GM23248 (cell line): ENCODE measurements at regions not wholly inside any gene's neighbourhood (a gene's known extent, or its start where the extent isn't known, plus 50 kb on each side); places are given as distances from the start of the nearest gene placed in this dataset.

Experiments used
- DNase-seq: peaks from one replicate; pipeline ENCODE4 v3.0.0-alpha.2; 2015
- H2AFZ ChIP-seq: fragments of 200-600 bp; sonication (generic); 2 replicates; pipeline ENCODE4 v1.6.1; 2016; ENCODE audit warnings: antibody characterized with exemption
- H3F3A ChIP-seq: fragments of 200-600 bp; sonication (generic); 2 replicates; pipeline ENCODE4 v1.6.1; 2016; ENCODE audit warnings: mild to moderate bottlenecking, antibody characterized with exemption, mixed run types; ENCODE audit not compliant: insufficient read depth
- H3K27ac ChIP-seq: fragments of 200-600 bp; sonication (generic); 2 replicates; pipeline ENCODE4 v1.5.1; 2016; ENCODE audit warnings: mild to moderate bottlenecking
- H3K27me3 ChIP-seq: fragments of 200-600 bp; sonication (generic); replicated peaks from 2 replicates; pipeline ENCODE4 v1.6.1; 2016; ENCODE audit warnings: mild to moderate bottlenecking; ENCODE audit not compliant: insufficient read depth
- H3K36me3 ChIP-seq: fragments of 200-600 bp; sonication (generic); 2 replicates; pipeline ENCODE4 v1.6.1; 2016; ENCODE audit warnings: low read depth, mild to moderate bottlenecking
- H3K4me1 ChIP-seq: fragments of 200-600 bp; sonication (generic); 2 replicates; pipeline ENCODE4 v1.6.1; 2016; ENCODE audit warnings: mild to moderate bottlenecking; ENCODE audit not compliant: insufficient read depth
- H3K4me2 ChIP-seq: fragments of 200-600 bp; sonication (generic); one replicate; pipeline ENCODE4 v1.6.1; 2016; ENCODE audit warnings: mild to moderate bottlenecking; ENCODE audit not compliant: unreplicated experiment
- H3K4me3 ChIP-seq: fragments of 200-600 bp; sonication (generic); 2 replicates; pipeline ENCODE4 v1.5.1; 2016; ENCODE audit warnings: mild to moderate bottlenecking
- H3K79me2 ChIP-seq: fragments of 200-600 bp; sonication (generic); 2 replicates; pipeline ENCODE4 v1.6.1; 2016; ENCODE audit warnings: mild to moderate bottlenecking; ENCODE audit not compliant: insufficient read depth
- H3K9ac ChIP-seq: fragments of 200-600 bp; sonication (generic); 2 replicates; pipeline ENCODE4 v1.6.1; 2016; ENCODE audit warnings: mild to moderate bottlenecking
- H3K9me2 ChIP-seq: fragments of 200-600 bp; sonication (generic); 2 replicates; pipeline ENCODE4 v1.6.1; 2016; ENCODE audit warnings: mixed run types, mild to moderate bottlenecking, moderate library complexity; ENCODE audit not compliant: insufficient read depth
- H3K9me3 ChIP-seq: fragments of 200-600 bp; sonication (generic); one replicate; pipeline ENCODE4 v1.6.1; 2017; ENCODE audit warnings: low read depth
- H4K20me1 ChIP-seq: fragments of 200-600 bp; sonication (generic); 2 replicates; pipeline ENCODE4 v1.6.0; 2016; ENCODE audit not compliant: insufficient read depth
- EZH2 ChIP-seq: fragments of 200-600 bp; sonication (generic); IDR thresholded peaks from 2 replicates; pipeline ENCODE4 v1.6.1; 2018; ENCODE audit warnings: antibody characterized with exemption, mild to moderate bottlenecking; ENCODE audit not compliant: insufficient read depth, poor library complexity, severe bottlenecking
- EZH2phosphoT487 ChIP-seq: fragments of 200-600 bp; sonication (generic); IDR thresholded peaks from 2 replicates; pipeline ENCODE4 v1.6.1; 2018; ENCODE audit warnings: antibody characterized with exemption, moderate library complexity, mild to moderate bottlenecking, low read depth; ENCODE audit not compliant: insufficient read depth
- WGBS, 2 experiments: methylation state at CpG; one replicate each; pipeline ENCODE4 v1.1.6; 2015 to 2017; ENCODE audit warnings: low lambda C conversion rate in 2 of 2, low coverage in 1 of 2; ENCODE audit errors: missing lambda C conversion rate in 2 of 2; 5-methylcytosine and 5-hydroxymethylcytosine counted together
- in situ Hi-C: fragments of 300-500 bp; cut with MboI; formaldehyde crosslinking; loops from 2 replicates; pipeline ENCODE4 v1.15.0; 2020

- Histone ChIP-seq H3K9me2 (no peaks in the 10 kb centered on the region), H3K36me3 (no peaks in the 10 kb centered on the region), H3K27ac (no peak overlapping the region), H3F3A (no peaks in the 10 kb centered on the region), H4K20me1 (no peaks in the 10 kb centered on the region), H3K4me1 (no peaks in the 10 kb centered on the region), H3K9me3 (no peaks in the 10 kb centered on the region), H2AFZ (no peak overlapping the region), H3K27me3 (no peaks in the 10 kb centered on the region), H3K9ac (no peak overlapping the region), H3K79me2 (no peaks in the 10 kb centered on the region), H3K4me3 (no peak overlapping the region), H3K4me2 (no peak overlapping the region)
- DNase-seq: no peak
- in situ Hi-C loops: no loop called here
- no peak for TF ChIP-seq EZH2
- WGBS, 2 experiments: 17 to 26% methylated on average over 6 of the region's 6 CpGs
Observed at GRCh38 chr20:54897787-54898186, 422.4 kb downstream of the DOK5 start.

GRCh38 chr20:54891907-54892306, 416.5 kb downstream of the DOK5 start:
- in situ Hi-C loops: no loop called here
- H3K4me1 ChIP-seq: no peaks in the 10 kb centered on the region
- H3K4me2 ChIP-seq: no peak overlapping the region
- no peaks in the 10 kb centered on the region for H4K20me1 ChIP-seq
- no peaks in the 10 kb centered on the region for H3K27me3 ChIP-seq
- H3K36me3 ChIP-seq: no peaks in the 10 kb centered on the region
- H3K9me3 ChIP-seq: peaks cover 5% of the 10 kb centered on the region
- no peak for TF ChIP-seq EZH2phosphoT487
- no peak for TF ChIP-seq EZH2
- no peak overlapping the region for H3K9ac ChIP-seq
- H3K9me2 ChIP-seq: no peaks in the 10 kb centered on the region
- no peak overlapping the region for H3K27ac ChIP-seq
- H2AFZ ChIP-seq: no peak overlapping the region
- H3K4me3 ChIP-seq: no peak overlapping the region
- H3F3A ChIP-seq: no peaks in the 10 kb centered on the region
- no peaks in the 10 kb centered on the region for H3K79me2 ChIP-seq
- WGBS, 2 experiments: 18 to 21% methylated on average over 3 of the region's 3 CpGs
- no peak for DNase-seq

- Histone ChIP-seq H3K4me2 (no peak overlapping the region), H3K9ac (no peak overlapping the region), H3F3A (no peaks in the 10 kb centered on the region), H3K9me2 (no peaks in the 10 kb centered on the region), H3K27ac (no peak overlapping the region), H3K79me2 (no peaks in the 10 kb centered on the region), H2AFZ (no peak overlapping the region), H3K4me1 (no peaks in the 10 kb centered on the region), H3K4me3 (no peak overlapping the region), H3K9me3 (no peaks in the 10 kb centered on the region), H3K36me3 (no peaks in the 10 kb centered on the region), H4K20me1 (no peaks in the 10 kb centered on the region), H3K27me3 (no peaks in the 10 kb centered on the region)
- no peak for TF ChIP-seq EZH2phosphoT487
- no peak for TF ChIP-seq EZH2
- in situ Hi-C loops: no loop called here
- DNase-seq: no peak
- WGBS, 2 experiments: 29 to 32% methylated on average over 1 of the region's 1 CpG
Observed at GRCh38 chr20:54879393-54879792, 404.0 kb downstream of the DOK5 start.

DNA sequence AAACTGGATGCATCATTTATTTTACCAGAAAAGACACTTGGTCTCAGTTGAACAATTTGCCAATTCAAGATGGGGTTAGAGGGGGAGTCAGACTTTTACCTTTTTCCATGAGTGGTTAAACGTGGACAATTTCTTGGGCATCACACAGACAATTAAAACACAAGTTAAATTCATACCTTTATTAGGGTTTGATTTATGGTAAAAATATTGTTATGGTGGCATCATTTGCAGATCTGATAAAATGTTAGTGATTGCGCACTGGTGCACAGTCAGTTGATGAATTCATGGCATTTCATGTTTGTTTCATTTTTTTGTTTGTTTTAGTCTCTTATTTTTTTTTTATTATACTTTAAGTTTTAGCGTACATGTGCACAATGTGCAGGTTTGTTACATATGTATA, 399.9 kb downstream of the DOK5 start:
- no peaks in the 10 kb centered on the region for H3K9me2 ChIP-seq
- no peaks in the 10 kb centered on the region for H3K9me3 ChIP-seq
- TF ChIP-seq EZH2phosphoT487 (no peak), EZH2 (no peak)
- no peaks in the 10 kb centered on the region for H3K27me3 ChIP-seq
- H3F3A ChIP-seq: no peaks in the 10 kb centered on the region
- in situ Hi-C loops: no loop called here
- H3K9ac ChIP-seq: no peak overlapping the region
- no peaks in the 10 kb centered on the region for H4K20me1 ChIP-seq
- DNase-seq: no peak
- H3K79me2 ChIP-seq: no peaks in the 10 kb centered on the region
- H3K36me3 ChIP-seq: no peaks in the 10 kb centered on the region
- no peak overlapping the region for H3K4me3 ChIP-seq
- WGBS, 2 experiments: 44 to 48% methylated on average over 3 of the region's 3 CpGs
- no peak overlapping the region for H3K27ac ChIP-seq
- H3K4me2 ChIP-seq: no peak overlapping the region
- no peaks in the 10 kb centered on the region for H3K4me1 ChIP-seq
- no peak overlapping the region for H2AFZ ChIP-seq

DNA sequence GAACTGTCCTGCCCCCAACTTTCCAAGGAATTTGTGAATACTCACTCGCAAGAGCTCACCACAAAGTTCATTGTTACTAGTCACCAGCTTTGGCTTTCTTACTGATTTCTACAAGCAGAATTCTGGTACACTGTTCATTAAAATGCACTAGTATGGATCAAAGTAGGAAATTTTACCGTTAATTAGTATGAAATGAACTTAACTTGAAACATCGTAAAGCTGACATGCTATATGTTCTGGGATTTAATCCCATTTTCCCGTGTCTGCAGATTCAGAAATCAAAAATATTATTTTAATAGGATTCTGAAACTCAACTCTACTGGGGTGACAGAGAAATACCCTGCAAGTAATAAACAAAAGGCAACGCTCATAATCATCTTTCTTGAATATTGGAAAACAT, 399.3 kb downstream of the DOK5 start:
- Histone ChIP-seq H3K4me1 (no peaks in the 10 kb centered on the region), H3K79me2 (no peaks in the 10 kb centered on the region), H3K9me2 (no peaks in the 10 kb centered on the region), H2AFZ (no peak overlapping the region), H3F3A (no peaks in the 10 kb centered on the region), H3K9ac (no peak overlapping the region), H4K20me1 (no peaks in the 10 kb centered on the region), H3K4me3 (no peak overlapping the region), H3K27ac (no peak overlapping the region), H3K9me3 (no peaks in the 10 kb centered on the region), H3K4me2 (no peak overlapping the region), H3K27me3 (no peaks in the 10 kb centered on the region), H3K36me3 (no peaks in the 10 kb centered on the region)
- 47 to 52% methylated on average over 5 of the region's 5 CpGs for WGBS, 2 experiments
- no peak for TF ChIP-seq EZH2phosphoT487
- TF ChIP-seq EZH2: no peak
- DNase-seq: no peak
- in situ Hi-C loops: no loop called here
